ENCODE measurements at regions not wholly inside any gene's neighbourhood (a gene's known extent, or its start where the extent isn't known, plus 50 kb on each side); places are given as distances from the start of the nearest gene placed in this dataset.

GRCh38 chr16:87077750-87078127 is 239.5 kb downstream of the C16orf95 start:
- H3K9me3 Mint-ChIP-seq: peaks cover 15% of the 10 kb centered on the region
- H3K27ac Mint-ChIP-seq: no peak overlapping the region
- no peak overlapping the region for H3K4me3 Mint-ChIP-seq
- H3K36me3 Mint-ChIP-seq: peaks cover 2% of the 10 kb centered on the region
- no peaks in the 10 kb centered on the region for H3K4me1 Mint-ChIP-seq
- peaks cover 1% of the 10 kb centered on the region for H3K27me3 Mint-ChIP-seq

GRCh38 chr16:87080571-87081167 is 236.5 kb downstream of the C16orf95 start:
- no peak overlapping the region for H3K4me3 Mint-ChIP-seq
- no peak overlapping the region for H3K27ac Mint-ChIP-seq
- peaks cover 3% of the 10 kb centered on the region for H3K27me3 Mint-ChIP-seq

GRCh38 chr16:87085441-87085840 is 231.8 kb downstream of the C16orf95 start:
- Mint-ChIP-seq H3K27ac (no peak overlapping the region), H3K4me3 (no peak overlapping the region), H3K9me3 (peaks cover 16% of the 10 kb centered on the region), H3K36me3 (peaks cover 2% of the 10 kb centered on the region), H3K4me1 (no peaks in the 10 kb centered on the region), H3K27me3 (peaks cover 2% of the 10 kb centered on the region)

More at GRCh38 chr16:87080571-87081167, 236.5 kb downstream of the C16orf95 start:
- peaks cover 20% of the 10 kb centered on the region for H3K9me3 Mint-ChIP-seq
- no peaks in the 10 kb centered on the region for H3K4me1 Mint-ChIP-seq
- H3K36me3 Mint-ChIP-seq: peaks cover 2% of the 10 kb centered on the region

- H3K27ac Mint-ChIP-seq: no peak overlapping the region
- H3K4me3 Mint-ChIP-seq: no peak overlapping the region
These were observed 231.0 kb downstream of the C16orf95 start for GRCh38 chr16:87086156-87086555.

GRCh38 chr16:87086575-87086974 is 230.6 kb downstream of the C16orf95 start:
- peaks cover 8% of the 10 kb centered on the region for H3K9me3 Mint-ChIP-seq

More at GRCh38 chr16:87086156-87086555, 231.0 kb downstream of the C16orf95 start:
- Mint-ChIP-seq H3K4me1 (no peaks in the 10 kb centered on the region), H3K36me3 (no peaks in the 10 kb centered on the region), H3K27me3 (peaks cover 2% of the 10 kb centered on the region), H3K9me3 (peaks cover 9% of the 10 kb centered on the region)

GRCh38 chr16:87092958-87093357 is 224.2 kb downstream of the C16orf95 start:
- H3K27ac Mint-ChIP-seq: no peak overlapping the region
- no peaks in the 10 kb centered on the region for H3K27me3 Mint-ChIP-seq
- H3K4me3 Mint-ChIP-seq: no peak overlapping the region
- H3K9me3 Mint-ChIP-seq: no peaks in the 10 kb centered on the region
- no peaks in the 10 kb centered on the region for H3K36me3 Mint-ChIP-seq
- no peaks in the 10 kb centered on the region for H3K4me1 Mint-ChIP-seq

More at GRCh38 chr16:87086575-87086974, 230.6 kb downstream of the C16orf95 start:
- Mint-ChIP-seq H3K4me3 (no peak overlapping the region), H3K27me3 (peaks cover 2% of the 10 kb centered on the region), H3K4me1 (no peaks in the 10 kb centered on the region), H3K27ac (no peak overlapping the region), H3K36me3 (no peaks in the 10 kb centered on the region)

GRCh38 chr16:87093804-87094555 is 223.2 kb downstream of the C16orf95 start:
- no peaks in the 10 kb centered on the region for H3K36me3 Mint-ChIP-seq
- no peak overlapping the region for H3K27ac Mint-ChIP-seq
- H3K27me3 Mint-ChIP-seq: no peaks in the 10 kb centered on the region
- no peaks in the 10 kb centered on the region for H3K4me1 Mint-ChIP-seq
- no peaks in the 10 kb centered on the region for H3K9me3 Mint-ChIP-seq
- H3K4me3 Mint-ChIP-seq: no peak overlapping the region

GRCh38 chr16:87094556-87094865 is 222.7 kb downstream of the C16orf95 start:
- no peaks in the 10 kb centered on the region for H3K4me1 Mint-ChIP-seq
- H3K27me3 Mint-ChIP-seq: no peaks in the 10 kb centered on the region
- no peaks in the 10 kb centered on the region for H3K9me3 Mint-ChIP-seq
- H3K4me3 Mint-ChIP-seq: no peak overlapping the region
- no peaks in the 10 kb centered on the region for H3K36me3 Mint-ChIP-seq
- no peak overlapping the region for H3K27ac Mint-ChIP-seq

GRCh38 chr16:87095271-87095670 is 221.9 kb downstream of the C16orf95 start:
- H3K4me3 Mint-ChIP-seq: no peak overlapping the region
- H3K27me3 Mint-ChIP-seq: no peaks in the 10 kb centered on the region
- H3K27ac Mint-ChIP-seq: no peak overlapping the region
- H3K9me3 Mint-ChIP-seq: no peaks in the 10 kb centered on the region
- H3K36me3 Mint-ChIP-seq: no peaks in the 10 kb centered on the region
- H3K4me1 Mint-ChIP-seq: no peaks in the 10 kb centered on the region

- Mint-ChIP-seq H3K36me3 (no peaks in the 10 kb centered on the region), H3K27me3 (no peaks in the 10 kb centered on the region), H3K27ac (no peak overlapping the region), H3K4me1 (no peaks in the 10 kb centered on the region), H3K9me3 (no peaks in the 10 kb centered on the region), H3K4me3 (no peak overlapping the region)
These were observed 220.4 kb downstream of the C16orf95 start for GRCh38 chr16:87096746-87097333.

- Mint-ChIP-seq H3K9me3 (no peaks in the 10 kb centered on the region), H3K4me1 (no peaks in the 10 kb centered on the region), H3K27ac (no peak overlapping the region), H3K27me3 (no peaks in the 10 kb centered on the region), H3K4me3 (no peak overlapping the region), H3K36me3 (no peaks in the 10 kb centered on the region)
These were observed 218.8 kb downstream of the C16orf95 start for GRCh38 chr16:87098361-87098760.

GRCh38 chr16:87098976-87099720 is 218.0 kb downstream of the C16orf95 start:
- Mint-ChIP-seq H3K27me3 (no peaks in the 10 kb centered on the region), H3K27ac (no peak overlapping the region), H3K4me1 (no peaks in the 10 kb centered on the region), H3K9me3 (no peaks in the 10 kb centered on the region), H3K36me3 (no peaks in the 10 kb centered on the region), H3K4me3 (no peak overlapping the region)

GRCh38 chr16:87100306-87101058 is 216.7 kb downstream of the C16orf95 start:
- H3K4me3 Mint-ChIP-seq: no peak overlapping the region
- H3K27ac Mint-ChIP-seq: no peak overlapping the region
- no peaks in the 10 kb centered on the region for H3K9me3 Mint-ChIP-seq
- H3K36me3 Mint-ChIP-seq: peaks cover 2% of the 10 kb centered on the region
- H3K4me1 Mint-ChIP-seq: no peaks in the 10 kb centered on the region
- no peaks in the 10 kb centered on the region for H3K27me3 Mint-ChIP-seq

GRCh38 chr16:87101903-87102302 is 215.3 kb downstream of the C16orf95 start:
- Mint-ChIP-seq H3K9me3 (no peaks in the 10 kb centered on the region), H3K36me3 (peaks cover 2% of the 10 kb centered on the region), H3K27me3 (peaks cover 4% of the 10 kb centered on the region), H3K4me1 (no peaks in the 10 kb centered on the region), H3K27ac (no peak overlapping the region), H3K4me3 (no peak overlapping the region)

- Mint-ChIP-seq H3K9me3 (no peaks in the 10 kb centered on the region), H3K27ac (no peak overlapping the region), H3K4me3 (no peak overlapping the region), H3K36me3 (peaks cover 2% of the 10 kb centered on the region), H3K27me3 (peaks cover 4% of the 10 kb centered on the region), H3K4me1 (no peaks in the 10 kb centered on the region)
These were observed 210.0 kb downstream of the C16orf95 start for GRCh38 chr16:87107201-87107600.

Data from activated naive CD4-positive, alpha-beta T cell treated with anti-CD3 and anti-CD28 coated beads, Interleukin-2, amount 50 U/mL, for 24 hours (primary cell).